A549 (cell line): ENCODE measurements at regions not wholly inside any gene's neighbourhood (a gene's known extent, or its start where the extent isn't known, plus 50 kb on each side); places are given as distances from the start of the nearest gene placed in this dataset.

Experiments
- BHLHE40 ChIP-seq: IDR thresholded peaks from 2 replicates; pipeline ENCODE4 v1.6.1; 2012; ENCODE audit warnings: low read depth, low read length, inconsistent platforms
- CEBPB ChIP-seq, 2 experiments: fragments of >200 bp in 1 of 2; sonication (Bioruptor Twin) in 1 of 2; formaldehyde crosslinking in 1 of 2; IDR thresholded peaks; 2 replicates each; pipeline ENCODE4 v1.6.1; 2012 to 2016
- CHD2 ChIP-seq: fragments of 150-350 bp; IDR thresholded peaks from 2 replicates; pipeline ENCODE4 v1.6.1; 2014; ENCODE audit warnings: low read length; ENCODE audit not compliant: partially characterized antibody
- CTCF ChIP-seq: fragments of >200 bp; sonication (Bioruptor Twin); formaldehyde crosslinking; IDR thresholded peaks from 3 replicates; pipeline ENCODE4 v1.5.1; 2016
- E2F6 ChIP-seq: IDR thresholded peaks from 2 replicates; pipeline ENCODE4 v1.6.1; 2012; ENCODE audit warnings: low read depth, borderline replicate concordance
- EP300 ChIP-seq, 2 experiments: fragments of >200 bp; sonication (Bioruptor Twin); formaldehyde crosslinking; IDR thresholded peaks; 2 replicates in 1 of 2; 3 replicates in 1 of 2; pipeline ENCODE4 v1.6.1; 2016 to 2017
- KDM1A ChIP-seq: fragments of 200-600 bp; sonication (generic); IDR thresholded peaks from 2 replicates; pipeline ENCODE4 v1.6.1; 2016; ENCODE audit warnings: low read depth, mild to moderate bottlenecking
- NFE2L2 ChIP-seq: fragments of 150-350 bp; conservative IDR thresholded peaks from 2 replicates; pipeline ENCODE4 v1.6.1; 2014; ENCODE audit warnings: low read length
- PHF8 ChIP-seq: fragments of 200-600 bp; sonication (generic); IDR thresholded peaks from 2 replicates; pipeline ENCODE4 v1.6.1; 2016; ENCODE audit warnings: low read depth, mild to moderate bottlenecking, antibody characterized with exemption, moderate library complexity, borderline replicate concordance
- POLR2A ChIP-seq: IDR thresholded peaks from 2 replicates; pipeline ENCODE4 v1.6.1; 2012; ENCODE audit warnings: mild to moderate bottlenecking, low read length
- REST ChIP-seq: fragments of 200-600 bp; sonication (generic); IDR thresholded peaks from 2 replicates; pipeline ENCODE4 v1.6.1; 2016; ENCODE audit warnings: antibody characterized with exemption, mild to moderate bottlenecking, moderate library complexity
- RFX5 ChIP-seq: fragments of 450-650 bp; IDR thresholded peaks from 2 replicates; pipeline ENCODE4 v1.7.1; 2014; ENCODE audit warnings: antibody characterized with exemption, mild to moderate bottlenecking, moderate library complexity
- ZNF302 ChIP-seq: fragments of 250-450 bp; sonication (Bioruptor Pico); IDR thresholded peaks from 2 replicates; pipeline ENCODE4 v1.9.0; 2021; ENCODE audit warnings: inconsistent platforms, mild to moderate bottlenecking, moderate library complexity

- no peak for TF ChIP-seq CTCF
- TF ChIP-seq REST = no peak
- TF ChIP-seq CEBPB (IDR thresholded peaks at IDR 0.05) = no peak
- TF ChIP-seq RFX5 = no peak
- no peak for TF ChIP-seq PHF8
- no peak for TF ChIP-seq POLR2A
- no peak for TF ChIP-seq EP300 (IDR thresholded peaks at IDR 0.05)
- no peak for TF ChIP-seq KDM1A
- no peak for TF ChIP-seq E2F6
- TF ChIP-seq ZNF302 = no peak
- no peak for TF ChIP-seq BHLHE40
- TF ChIP-seq NFE2L2 = no peak
- TF ChIP-seq CHD2 = no peak
These were observed 125.6 kb upstream of the RTL1 start for GRCh38 chr14:101028971-101029667.
